IPS-20b (cell line): ENCODE measurements at regions not wholly inside any gene's neighbourhood (a gene's known extent, or its start where the extent isn't known, plus 50 kb on each side); places are given as distances from the start of the nearest gene placed in this dataset.

ENCODE experiments used
- H3K27ac ChIP-seq: one replicate; pipeline ENCODE4 v1.5.1; 2013; ENCODE audit warnings: low read length
- H3K27me3 ChIP-seq: 2 replicates; pipeline ENCODE4 v1.6.1; 2013; ENCODE audit warnings: mild to moderate bottlenecking, low read length, inconsistent platforms; ENCODE audit not compliant: insufficient read depth
- H3K36me3 ChIP-seq: 2 replicates; pipeline ENCODE4 v1.6.1; 2013; ENCODE audit warnings: low read depth, mild to moderate bottlenecking, inconsistent platforms, low read length, moderate library complexity; ENCODE audit not compliant: insufficient read depth
- H3K4me1 ChIP-seq: 2 replicates; pipeline ENCODE4 v1.6.1; 2013; ENCODE audit warnings: mild to moderate bottlenecking, control low read depth, inconsistent platforms, low read length, moderate library complexity; ENCODE audit not compliant: insufficient read depth
- H3K4me3 ChIP-seq: 2 replicates; pipeline ENCODE4 v1.5.1; 2013; ENCODE audit warnings: mild to moderate bottlenecking, low read length, inconsistent platforms
- H3K9ac ChIP-seq: 2 replicates; pipeline ENCODE4 v1.6.1; 2013; ENCODE audit warnings: low read depth, mild to moderate bottlenecking, inconsistent platforms, low read length, moderate library complexity
- H3K9me3 ChIP-seq: 2 replicates; pipeline ENCODE4 v1.6.1; 2013; ENCODE audit warnings: mild to moderate bottlenecking, low read depth, low read length, inconsistent platforms; ENCODE audit not compliant: insufficient read depth

GRCh38 chr18:61606759-61607158, 273.5 kb downstream of the CDH20 start:
- H3K36me3 ChIP-seq = no peaks in the 10 kb centered on the region
- H3K27me3 ChIP-seq = peaks cover 4% of the 10 kb centered on the region; the same call in 1 of the 2 replicates
- H3K4me3 ChIP-seq = peak overlapping the region; percentile 55
- H3K27ac ChIP-seq = no peak overlapping the region
- H3K9me3 ChIP-seq = peaks cover 8% of the 10 kb centered on the region
- peaks cover 20% of the 10 kb centered on the region for H3K4me1 ChIP-seq
- H3K9ac ChIP-seq = peak overlapping the region; percentile 26; the same call in 1 of the 2 replicates

- peak overlapping the region; percentile 26; the same call in 1 of the 2 replicates for H3K9ac ChIP-seq
- peaks cover 8% of the 10 kb centered on the region for H3K9me3 ChIP-seq
- peaks cover 20% of the 10 kb centered on the region for H3K4me1 ChIP-seq
- H3K4me3 ChIP-seq = peak overlapping the region; percentile 55
- H3K27me3 ChIP-seq = peaks cover 4% of the 10 kb centered on the region; the same call in 1 of the 2 replicates
- no peak overlapping the region for H3K27ac ChIP-seq
- H3K36me3 ChIP-seq = no peaks in the 10 kb centered on the region
Observed at GRCh38 chr18:61606068-61606660, 272.9 kb downstream of the CDH20 start.

DNA sequence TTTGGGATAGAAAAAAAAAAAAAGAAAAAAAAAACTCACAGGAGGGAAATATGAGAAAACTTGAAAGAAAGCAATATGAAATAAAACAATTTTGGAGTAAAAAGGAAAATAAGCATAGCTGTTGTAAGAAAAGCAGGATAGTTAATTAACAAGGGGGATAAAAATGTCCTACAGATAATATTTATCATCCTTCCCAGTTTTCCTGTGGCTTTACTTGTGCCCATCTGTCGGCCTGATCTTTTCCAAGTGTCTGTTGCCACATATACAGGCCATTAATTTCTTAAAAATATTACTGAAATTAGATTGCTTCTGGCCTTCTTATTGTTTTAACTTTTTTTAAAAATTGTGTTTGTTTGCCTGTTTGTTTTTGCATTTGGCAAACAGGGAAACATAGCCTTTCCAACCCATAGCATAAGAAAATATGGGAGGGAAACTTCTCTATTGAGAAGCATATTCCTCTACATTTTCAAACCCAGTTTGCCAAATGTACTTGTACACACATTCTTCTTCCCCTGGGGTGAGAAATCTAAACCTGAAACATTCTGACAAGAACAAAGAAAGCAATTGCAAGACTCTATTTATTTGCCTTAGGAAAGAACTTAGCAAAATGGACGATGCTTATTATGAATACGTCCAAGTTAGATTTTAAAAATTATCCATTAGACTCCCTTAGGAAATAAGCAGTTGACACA, 272.3 kb downstream of the CDH20 start:
- peaks cover 4% of the 10 kb centered on the region; the same call in 1 of the 2 replicates for H3K27me3 ChIP-seq
- peaks cover 8% of the 10 kb centered on the region; the same call in 1 of the 2 replicates for H3K9me3 ChIP-seq
- peak overlapping the region; percentile 26; the same call in 1 of the 2 replicates for H3K9ac ChIP-seq
- no peaks in the 10 kb centered on the region for H3K36me3 ChIP-seq
- peaks cover 20% of the 10 kb centered on the region for H3K4me1 ChIP-seq
- peak overlapping the region; percentile 55 for H3K4me3 ChIP-seq
- no peak overlapping the region for H3K27ac ChIP-seq
